B cell (primary cell): ENCODE measurements at regions not wholly inside any gene's neighbourhood (a gene's known extent, or its start where the extent isn't known, plus 50 kb on each side); places are given as distances from the start of the nearest gene placed in this dataset.

Experiments used
- ATAC-seq: fragments of 200-7000 bp; cut with Tn5 transposase; one replicate; pipeline ENCODE4 v1.10.0; 2021; ENCODE audit warnings: low read depth, mild to moderate bottlenecking, moderate number of reproducible peaks, moderate library complexity
- CTCF ChIA-PET: fragments of 350-600 bp; sonication (Branson Sonifier 250); formaldehyde crosslinking; loops from one replicate; lab custom pipeline; 2021; ENCODE audit warnings: antibody characterized with exemption, inconsistent platforms; lab: Charles Lee
- POLR2A ChIA-PET: fragments of 350-600 bp; sonication (Branson Sonifier 250); formaldehyde crosslinking; loops from one replicate; lab custom pipeline; 2021; ENCODE audit warnings: antibody characterized with exemption; lab: Charles Lee
- DNase-seq: peaks from one replicate; pipeline ENCODE4 v3.0.0; 2013
- H2AFZ ChIP-seq: 2 replicates; pipeline ENCODE4 v1.6.1; 2012; ENCODE audit warnings: mild to moderate bottlenecking, low read depth, low read length; ENCODE audit not compliant: insufficient read depth, poor library complexity, severe bottlenecking
- H3K27ac ChIP-seq, 2 donors: 1 replicate in 1 of 2; 2 replicates in 1 of 2; pipeline ENCODE4 v1.5.1; 2012 to 2013; ENCODE audit warnings: low read length in 2 of 2, mild to moderate bottlenecking in 2 of 2, moderate library complexity in 1 of 2
- H3K27me3 ChIP-seq, 4 experiments: fragments of 200-600 bp in 1 of 4; sonication (generic) in 1 of 4; replicated peaks in 1 of 4; 1 replicate in 2 of 4; 2 replicates in 2 of 4; pipeline versions ENCODE4 v1.6.1 to v1.7.0; 2013 to 2016; ENCODE audit warnings: low read length in 3 of 4, mild to moderate bottlenecking in 2 of 4, mixed read lengths in 1 of 4, moderate library complexity in 1 of 4; ENCODE audit not compliant: insufficient read depth in 4 of 4, control insufficient read depth in 3 of 4; ENCODE audit errors: control extremely low read depth in 1 of 4
- H3K36me3 ChIP-seq, 2 experiments: replicated peaks in 1 of 2; 1 replicate in 1 of 2; 2 replicates in 1 of 2; pipeline versions ENCODE4 v1.6.1 to v1.7.1; 2013; ENCODE audit warnings: low read length in 1 of 2; ENCODE audit not compliant: insufficient read depth in 2 of 2, control insufficient read depth in 1 of 2; ENCODE audit errors: control extremely low read depth in 1 of 2, extremely low read depth in 1 of 2
- H3K4me1 ChIP-seq, 2 donors: fragments of 200-600 bp in 1 of 2; sonication (generic) in 1 of 2; 1 replicate in 1 of 2; 2 replicates in 1 of 2; pipeline versions ENCODE4 v1.5.1 to v1.6.1; 2013 to 2017; ENCODE audit warnings: low read length in 2 of 2; ENCODE audit not compliant: control insufficient read depth in 2 of 2, insufficient read depth in 2 of 2
- H3K4me2 ChIP-seq: replicated peaks from 2 replicates; pipeline ENCODE3; 2012; ENCODE audit warnings: mild to moderate bottlenecking, low read depth, low read length; ENCODE audit not compliant: poor library complexity, severe bottlenecking
- H3K4me3 ChIP-seq, 5 experiments: fragments of 200-600 bp in 1 of 5; sonication (generic) in 1 of 5; 1 replicate in 3 of 5; 2 replicates in 2 of 5; pipeline versions ENCODE4 v1.5.1 to v1.7.0; 2011 to 2016; ENCODE audit warnings: low read length in 4 of 5, mild to moderate bottlenecking in 4 of 5, low read depth in 2 of 5, control low read depth in 1 of 5, moderate library complexity in 1 of 5; ENCODE audit not compliant: insufficient read depth in 1 of 5; ENCODE audit errors: control extremely low read depth in 1 of 5, extremely low read depth in 1 of 5
- H3K79me2 ChIP-seq: fragments of 200-600 bp; sonication (generic); one replicate; pipeline ENCODE4 v1.6.0; 2016; ENCODE audit warnings: low read length; ENCODE audit not compliant: control insufficient read depth, insufficient read depth
- H3K9ac ChIP-seq: fragments of 200-600 bp; sonication (generic); 2 replicates; pipeline ENCODE4 v1.6.1; 2017; ENCODE audit warnings: mild to moderate bottlenecking, low read length, moderate library complexity
- H3K9me3 ChIP-seq, 3 donors: one replicate each; pipeline versions ENCODE4 v1.6.1 to v1.7.1; 2013; ENCODE audit warnings: low read length in 2 of 3; ENCODE audit not compliant: control insufficient read depth in 2 of 3, insufficient read depth in 1 of 3; ENCODE audit errors: control extremely low read depth in 1 of 3
- H4K20me1 ChIP-seq: 2 replicates; pipeline ENCODE4 v1.6.0; 2012; ENCODE audit warnings: mild to moderate bottlenecking, low read length; ENCODE audit not compliant: insufficient read depth, control insufficient read depth, poor library complexity, severe bottlenecking
- H3K27ac Mint-ChIP-seq: one replicate; pipeline ENCODE4 v1.8.0; 2021; ENCODE audit warnings: mixed read lengths
- H3K27me3 Mint-ChIP-seq: one replicate; pipeline ENCODE4 v1.8.0; 2021; ENCODE audit warnings: mixed read lengths
- H3K4me1 Mint-ChIP-seq: one replicate; pipeline ENCODE4 v1.8.0; 2021; ENCODE audit warnings: mixed read lengths
- H3K4me3 Mint-ChIP-seq: one replicate; pipeline ENCODE4 v1.8.0; 2021; ENCODE audit warnings: mixed read lengths
- H3K9me3 Mint-ChIP-seq: one replicate; pipeline ENCODE4 v1.8.0; 2022; ENCODE audit warnings: mixed read lengths; ENCODE audit not compliant: insufficient read depth
- EZH2 ChIP-seq: IDR thresholded peaks from 2 replicates; pipeline ENCODE4 v1.6.1; 2012; ENCODE audit warnings: borderline replicate concordance, low read depth, mild to moderate bottlenecking, moderate library complexity, low read length; ENCODE audit not compliant: insufficient read depth, poor library complexity, severe bottlenecking
- WGBS: methylation state at CpG from one replicate; pipeline ENCODE4 v1.1.5; 2013; ENCODE audit warnings: missing lambda C conversion rate; ENCODE audit not compliant: insufficient coverage; 5-methylcytosine and 5-hydroxymethylcytosine counted together
- intact Hi-C: fragments of 100-400 bp; cut with micrococcal nuclease; formaldehyde crosslinking; loops from one replicate; pipeline ENCODE4 v1.10.0; 2022
- TF ChIP-seq, protein P1 (sequence below): fragments of 200-600 bp; IDR thresholded peaks from one replicate; pipeline ENCODE4 v1.8.0; 2022; ENCODE audit warnings: antibody characterized with exemption, mild to moderate bottlenecking

- Histone ChIP-seq H3K79me2 (no peaks in the 10 kb centered on the region), H2AFZ (no peak overlapping the region), H4K20me1 (no peaks in the 10 kb centered on the region), H3K27ac (no peak overlapping the region), H3K27me3 (no peaks in the 10 kb centered on the region), H3K4me2 (no peak overlapping the region), H3K9ac (no peak overlapping the region), H3K9me3 (no peaks in the 10 kb centered on the region), H3K36me3 (no peaks in the 10 kb centered on the region), H3K4me3 (no peak overlapping the region), H3K4me1 (no peaks in the 10 kb centered on the region)
- CTCF ChIA-PET = no interaction called here
- no peak overlapping the region for H3K27ac Mint-ChIP-seq
- WGBS = no CpG with 5 or more reads among the region's 2 CpGs
- H3K27me3 Mint-ChIP-seq = no peaks in the 10 kb centered on the region
- POLR2A ChIA-PET = no interaction called here
- H3K4me3 Mint-ChIP-seq = no peak overlapping the region
- no peaks in the 10 kb centered on the region for H3K9me3 Mint-ChIP-seq
- intact Hi-C loops = no loop called here
- DNase-seq (no peak), ATAC-seq (no peak)
- TF ChIP-seq, protein P1, sequence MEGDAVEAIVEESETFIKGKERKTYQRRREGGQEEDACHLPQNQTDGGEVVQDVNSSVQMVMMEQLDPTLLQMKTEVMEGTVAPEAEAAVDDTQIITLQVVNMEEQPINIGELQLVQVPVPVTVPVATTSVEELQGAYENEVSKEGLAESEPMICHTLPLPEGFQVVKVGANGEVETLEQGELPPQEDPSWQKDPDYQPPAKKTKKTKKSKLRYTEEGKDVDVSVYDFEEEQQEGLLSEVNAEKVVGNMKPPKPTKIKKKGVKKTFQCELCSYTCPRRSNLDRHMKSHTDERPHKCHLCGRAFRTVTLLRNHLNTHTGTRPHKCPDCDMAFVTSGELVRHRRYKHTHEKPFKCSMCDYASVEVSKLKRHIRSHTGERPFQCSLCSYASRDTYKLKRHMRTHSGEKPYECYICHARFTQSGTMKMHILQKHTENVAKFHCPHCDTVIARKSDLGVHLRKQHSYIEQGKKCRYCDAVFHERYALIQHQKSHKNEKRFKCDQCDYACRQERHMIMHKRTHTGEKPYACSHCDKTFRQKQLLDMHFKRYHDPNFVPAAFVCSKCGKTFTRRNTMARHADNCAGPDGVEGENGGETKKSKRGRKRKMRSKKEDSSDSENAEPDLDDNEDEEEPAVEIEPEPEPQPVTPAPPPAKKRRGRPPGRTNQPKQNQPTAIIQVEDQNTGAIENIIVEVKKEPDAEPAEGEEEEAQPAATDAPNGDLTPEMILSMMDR = no peak
- no peak for TF ChIP-seq EZH2
- H3K4me1 Mint-ChIP-seq = no peaks in the 10 kb centered on the region
Observed at GRCh38 chr3:117566926-117567325, 857.3 kb downstream of the TUSC7 start.

GRCh38 chr3:117567382-117567781, 857.8 kb downstream of the TUSC7 start:
- POLR2A ChIA-PET = no interaction called here

More at GRCh38 chr3:117567382-117567781, 857.8 kb downstream of the TUSC7 start:
- Mint-ChIP-seq H3K27ac (no peak overlapping the region), H3K4me1 (no peaks in the 10 kb centered on the region), H3K27me3 (no peaks in the 10 kb centered on the region), H3K4me3 (no peak overlapping the region), H3K9me3 (no peaks in the 10 kb centered on the region)
- Histone ChIP-seq H3K9ac (no peak overlapping the region), H3K36me3 (no peaks in the 10 kb centered on the region), H3K27me3 (no peaks in the 10 kb centered on the region), H2AFZ (no peak overlapping the region), H3K27ac (no peak overlapping the region), H3K4me1 (no peaks in the 10 kb centered on the region), H4K20me1 (no peaks in the 10 kb centered on the region), H3K4me3 (no peak overlapping the region), H3K4me2 (no peak overlapping the region), H3K79me2 (no peaks in the 10 kb centered on the region), H3K9me3 (no peaks in the 10 kb centered on the region)
- intact Hi-C loops = no loop called here
- 75% methylated on average over 2 of the region's 3 CpGs for WGBS
- CTCF ChIA-PET = no interaction called here
- ATAC-seq (no peak), DNase-seq (no peak)
- TF ChIP-seq, protein P1 = no peak
- no peak for TF ChIP-seq EZH2
